HG02610 (cell line): ENCODE measurements at regions not wholly inside any gene's neighbourhood (a gene's known extent, or its start where the extent isn't known, plus 50 kb on each side); places are given as distances from the start of the nearest gene placed in this dataset.

Experiments
- ATAC-seq: cut with Tn5 transposase; IDR thresholded peaks from one replicate; pipeline ENCODE4 v1.9.1; 2021; ENCODE audit warnings: mild to moderate bottlenecking, moderate library complexity; ENCODE audit not compliant: unreplicated experiment

- ATAC-seq = no peak
These were observed 420.1 kb downstream of the TBC1D4 start for GRCh38 chr13:75061909-75062308.

DNA sequence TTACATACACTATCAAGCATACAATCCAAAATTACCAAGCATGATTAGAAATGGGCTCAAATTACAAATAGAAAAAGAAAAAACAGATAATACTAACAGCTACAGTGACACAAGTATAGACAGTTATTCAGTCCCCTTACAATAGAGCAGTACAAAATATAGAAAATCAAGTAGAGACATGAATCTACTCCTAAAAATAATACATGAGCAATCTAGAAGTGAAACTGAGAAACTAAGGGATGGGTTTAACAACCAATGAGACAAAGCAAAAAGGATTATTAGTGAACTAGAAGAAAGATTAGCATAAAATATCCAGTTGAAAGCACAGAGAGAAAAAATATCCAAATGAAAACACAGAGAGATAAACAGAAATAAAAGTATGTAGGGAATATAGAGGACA, 426.7 kb downstream of the TBC1D4 start:
- ATAC-seq = no peak

DNA sequence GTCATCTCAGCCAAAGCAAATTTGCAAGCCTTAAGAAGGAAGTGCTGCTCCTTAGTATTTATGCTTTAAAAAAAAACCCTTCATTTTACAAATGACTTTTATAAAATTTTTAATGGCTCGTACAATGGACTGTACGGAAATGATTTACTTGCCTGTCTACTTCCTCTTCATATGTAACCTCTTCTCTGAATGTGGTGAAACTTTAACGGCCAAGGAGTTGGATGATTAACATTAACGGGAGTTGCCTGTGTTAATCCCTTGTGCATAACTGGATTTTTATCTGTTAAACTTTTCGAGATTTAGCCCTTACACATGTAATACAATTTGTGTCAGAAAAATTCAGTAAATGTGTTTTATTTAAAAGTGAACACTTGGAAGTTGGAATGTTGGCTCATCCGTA, 429.4 kb downstream of the TBC1D4 start:
- ATAC-seq = no peak

DNA sequence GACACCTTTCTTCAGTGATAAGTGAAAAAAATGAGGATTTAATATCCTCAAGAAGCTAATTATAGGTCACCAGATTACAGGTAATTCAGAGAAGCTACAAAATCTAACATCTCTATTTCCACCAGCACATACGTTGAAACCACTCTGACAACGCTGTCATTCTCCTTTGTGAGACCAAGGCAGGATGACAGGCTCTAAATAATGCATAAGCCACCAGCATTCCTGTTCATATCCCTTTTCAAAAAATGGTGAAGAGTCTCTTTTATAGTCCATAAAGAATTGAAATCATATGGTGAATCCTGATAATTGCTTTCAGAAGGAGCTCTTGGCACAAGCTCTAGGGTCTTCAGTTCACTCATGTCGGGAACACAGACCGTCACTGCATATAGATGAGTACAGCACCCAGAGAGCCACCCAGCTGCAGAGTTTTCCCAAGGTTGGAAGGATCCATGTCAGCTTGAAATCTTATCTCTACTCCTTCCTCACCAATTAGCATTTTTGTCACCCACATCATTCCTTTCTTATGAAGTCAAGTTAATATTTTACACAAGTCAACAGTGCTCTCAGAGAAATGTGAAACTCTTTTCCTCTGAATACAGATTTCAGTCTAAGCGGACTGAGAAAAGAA, 431.4 kb downstream of the TBC1D4 start:
- ATAC-seq = no peak

- ATAC-seq = no peak
These were observed 432.1 kb downstream of the TBC1D4 start for GRCh38 chr13:75049735-75050335.

DNA sequence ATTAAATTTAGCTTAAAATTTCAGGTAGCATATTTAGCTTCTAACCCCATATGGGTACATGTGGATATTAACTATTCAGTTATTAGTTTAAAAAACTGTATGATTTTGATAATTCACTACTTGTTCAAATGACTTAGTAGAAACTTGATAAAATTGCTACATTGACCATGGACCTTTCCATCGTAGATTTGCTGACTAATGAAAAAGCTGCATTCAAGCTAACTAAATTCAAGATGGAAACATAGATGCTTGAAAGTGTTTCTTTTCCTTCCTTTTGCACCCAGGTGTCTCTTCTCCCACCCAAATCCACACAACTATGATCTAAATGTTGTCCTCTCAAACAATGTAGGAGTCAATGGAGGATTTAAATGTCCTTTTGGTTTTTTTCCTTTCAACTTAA, 439.2 kb downstream of the TBC1D4 start:
- no peak for ATAC-seq

DNA sequence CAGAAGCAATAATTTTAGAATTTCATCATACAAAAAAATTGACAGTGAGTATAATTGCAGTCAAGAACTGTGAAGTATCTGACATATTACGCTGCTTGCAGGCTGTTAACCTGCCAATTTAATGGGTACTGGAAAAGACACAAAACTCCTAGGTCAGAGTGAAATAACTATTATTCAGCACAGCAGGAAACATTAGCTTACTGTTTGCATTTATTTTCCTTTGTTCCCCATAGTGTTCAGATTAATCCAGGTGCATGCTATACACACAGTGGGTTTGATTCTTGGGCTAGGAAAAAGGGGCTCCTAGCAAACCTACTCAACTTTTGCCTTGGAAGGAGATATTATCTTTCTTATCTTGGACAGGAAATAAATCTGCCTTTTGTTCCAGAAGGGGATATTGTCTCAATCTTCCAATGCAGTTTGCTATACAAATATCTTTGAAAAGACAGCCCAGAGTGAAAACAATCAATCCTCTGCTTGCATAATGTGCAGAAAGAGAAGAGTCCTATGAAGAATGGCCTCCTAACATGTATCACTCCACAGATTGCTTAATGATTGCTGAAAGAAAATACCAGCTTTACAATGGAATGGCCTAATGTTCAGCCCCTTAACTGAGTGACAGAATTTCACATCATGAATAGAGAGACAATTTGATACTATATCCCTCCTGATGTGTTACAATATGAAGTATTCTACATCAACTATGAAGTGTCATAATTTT, 443.4 kb downstream of the TBC1D4 start:
- ATAC-seq = no peak

DNA sequence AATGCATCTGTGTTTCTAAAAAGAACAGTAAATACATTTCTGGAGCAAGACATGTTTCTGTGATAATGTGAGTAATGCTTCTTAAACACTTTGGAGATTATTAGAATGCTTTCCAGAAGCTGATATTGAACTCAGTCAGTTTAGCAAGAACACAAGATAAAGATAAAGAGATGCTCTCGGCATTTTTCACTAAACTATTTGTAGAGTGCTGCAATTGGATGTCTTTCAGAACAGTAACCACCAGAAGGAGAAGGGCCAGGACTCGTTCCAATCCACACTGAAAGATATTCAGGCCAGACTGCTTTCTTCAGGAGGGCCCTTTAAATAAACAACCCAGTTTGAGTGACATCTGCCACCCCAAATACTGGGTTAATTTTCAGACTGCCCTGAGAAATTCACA, 456.0 kb downstream of the TBC1D4 start:
- no peak for ATAC-seq

DNA sequence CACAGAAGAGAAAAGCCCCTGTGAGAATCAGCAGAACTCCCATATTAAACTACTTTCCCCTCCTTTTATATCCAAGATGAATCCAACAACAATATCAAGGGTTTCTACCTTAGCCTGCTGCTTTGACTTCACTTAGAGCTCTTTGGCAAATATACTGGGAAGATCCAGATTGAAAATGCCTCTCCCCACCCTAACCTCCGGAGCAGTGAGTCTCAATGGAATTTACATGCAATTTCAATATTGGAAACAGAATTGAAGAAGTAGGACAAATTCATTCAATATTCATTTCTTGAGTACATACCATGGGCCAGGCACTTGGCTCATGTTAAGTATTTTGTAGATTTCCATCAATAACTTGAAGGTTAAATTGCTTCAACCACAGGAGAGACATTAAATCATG, 457.4 kb downstream of the TBC1D4 start:
- no peak for ATAC-seq

- no peak for ATAC-seq
These were observed 458.4 kb downstream of the TBC1D4 start for GRCh38 chr13:75023609-75024008.

DNA sequence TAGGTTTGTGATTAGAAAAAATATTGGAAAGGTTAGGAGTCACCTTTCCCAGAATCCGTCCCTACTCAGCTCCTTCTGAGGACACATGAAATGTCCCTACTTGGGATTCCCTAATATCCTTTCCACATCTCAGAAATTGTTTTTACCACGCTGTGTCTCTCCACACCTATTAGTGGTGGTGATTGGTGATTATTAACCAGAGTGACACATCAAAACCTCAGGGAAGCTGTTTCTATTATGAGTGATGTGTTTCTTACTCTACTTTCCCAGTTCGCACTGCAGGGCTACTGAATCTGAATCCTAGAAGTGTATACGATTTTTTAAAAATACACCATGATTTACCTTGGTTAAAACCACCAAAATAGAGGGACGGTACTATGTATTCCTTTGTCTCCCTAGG, 460.8 kb downstream of the TBC1D4 start:
- no peak for ATAC-seq

DNA sequence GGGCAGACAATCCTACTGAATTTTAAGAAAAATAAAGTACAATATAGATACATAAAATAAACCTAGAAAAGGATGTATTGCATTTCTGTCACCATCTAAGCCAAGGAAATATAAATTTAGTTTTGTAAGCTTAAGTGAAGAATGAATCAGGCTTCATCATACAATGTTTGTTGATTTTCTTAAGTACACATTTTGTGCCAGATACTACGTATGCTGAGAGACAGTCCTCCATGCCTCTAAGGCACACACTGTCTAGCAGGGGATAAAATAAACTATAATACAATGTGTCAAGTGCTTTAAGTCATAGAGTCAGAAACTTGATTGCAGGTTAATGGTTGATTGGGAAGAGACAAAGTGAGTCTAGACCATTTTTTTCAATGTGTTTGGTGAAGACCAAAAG, 465.7 kb downstream of the TBC1D4 start:
- ATAC-seq = no peak

GRCh38 chr13:75013818-75014217, 468.2 kb downstream of the TBC1D4 start:
- ATAC-seq = no peak

DNA sequence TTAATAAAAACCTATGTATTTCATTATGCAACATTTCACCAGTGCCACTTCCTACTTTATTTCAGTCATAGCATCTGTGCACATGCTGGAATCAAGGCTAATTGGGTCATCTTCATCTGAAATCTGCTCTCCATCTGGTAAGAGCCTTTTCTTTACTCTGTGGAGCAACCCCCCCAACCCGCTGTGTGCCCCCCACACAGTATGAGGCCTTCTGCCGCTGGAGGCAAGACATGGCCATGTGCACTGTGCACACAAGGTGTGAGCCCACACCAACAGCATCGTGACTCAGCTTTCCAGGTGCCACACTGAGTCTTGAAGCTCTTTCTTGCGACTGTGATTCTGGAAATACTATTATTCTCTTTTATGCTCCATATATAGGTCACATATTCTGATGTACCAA, 471.0 kb downstream of the TBC1D4 start:
- no peak for ATAC-seq

GRCh38 chr13:75008926-75009325, 473.0 kb downstream of the TBC1D4 start:
- no peak for ATAC-seq

DNA sequence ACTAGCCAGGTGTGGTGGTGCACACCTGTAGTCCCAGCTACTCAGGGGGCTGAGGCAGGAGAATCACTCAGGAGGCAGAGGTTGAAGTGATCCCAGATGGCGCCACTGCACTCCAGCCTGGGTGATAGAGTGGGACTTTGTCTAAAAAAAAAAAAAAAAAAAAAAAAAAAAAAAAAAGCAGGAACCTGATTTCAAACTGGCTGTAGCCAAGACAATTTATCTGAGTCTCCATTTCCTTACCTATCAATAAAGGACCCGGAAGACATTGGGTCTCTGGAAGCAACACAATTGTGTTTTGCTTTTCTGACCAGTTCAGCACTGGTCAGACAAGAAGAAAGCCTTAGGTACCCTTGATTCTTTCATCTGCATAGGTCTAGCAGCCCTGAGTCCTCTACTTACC, 491.0 kb downstream of the TBC1D4 start:
- no peak for ATAC-seq

- no peak for ATAC-seq
These were observed 494.8 kb downstream of the TBC1D4 start for GRCh38 chr13:74987124-74987690.

- ATAC-seq = no peak
These were observed 495.4 kb downstream of the TBC1D4 start for GRCh38 chr13:74986609-74987008.

GRCh38 chr13:74979703-74980102, 502.3 kb downstream of the TBC1D4 start:
- no peak for ATAC-seq

GRCh38 chr13:74978591-74978990, 503.4 kb downstream of the TBC1D4 start:
- no peak for ATAC-seq

DNA sequence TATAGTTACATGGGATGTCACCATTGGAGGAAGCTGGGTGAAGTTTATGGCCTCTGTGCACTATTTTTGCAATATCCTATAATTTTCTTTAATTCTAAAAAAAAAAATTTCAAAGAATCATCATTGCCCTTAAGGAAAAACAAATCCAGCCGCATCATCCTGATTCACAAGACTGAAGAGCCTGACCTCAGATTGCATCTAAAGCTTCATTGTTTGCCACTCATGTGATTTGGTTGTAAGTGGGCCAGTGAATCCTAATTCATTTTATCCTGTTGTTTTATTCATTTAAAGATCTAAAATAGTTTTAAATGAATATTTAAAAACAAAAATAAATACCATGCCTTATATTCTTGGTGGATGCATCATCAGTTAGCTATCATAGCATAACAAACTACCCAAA, 504.5 kb downstream of the TBC1D4 start:
- no peak for ATAC-seq

DNA sequence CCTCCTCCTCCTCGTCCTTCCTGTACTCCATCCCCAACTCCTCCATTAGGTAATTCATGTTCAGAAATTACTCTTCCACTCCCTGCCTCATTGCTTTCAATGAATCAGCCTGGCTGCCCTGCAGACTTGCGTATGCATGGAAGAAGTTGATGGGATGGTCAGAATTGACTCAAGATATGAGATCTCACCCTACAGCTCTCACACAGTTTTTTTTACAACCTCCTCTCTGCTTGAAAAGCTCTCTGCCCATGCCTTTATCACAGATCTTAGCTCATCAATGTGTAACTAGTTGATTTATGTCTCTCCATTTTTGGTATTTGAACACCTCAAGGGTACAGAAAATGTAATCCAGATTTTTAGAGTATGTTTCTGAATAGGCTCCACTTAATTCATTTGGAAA, 506.9 kb downstream of the TBC1D4 start:
- ATAC-seq = no peak
